SU-DHL-6 (cell line): ENCODE measurements at regions not wholly inside any gene's neighbourhood (a gene's known extent, or its start where the extent isn't known, plus 50 kb on each side); places are given as distances from the start of the nearest gene placed in this dataset.

Experiments
- CTCF ChIP-seq: fragments of 200-600 bp; sonication (generic); IDR thresholded peaks from one replicate; pipeline ENCODE4 v1.5.1; 2017; ENCODE audit warnings: antibody characterized with exemption, mild to moderate bottlenecking, low read length, moderate library complexity; ENCODE audit not compliant: insufficient read depth, poor library complexity, severe bottlenecking
- EZH2phosphoT487 ChIP-seq: fragments of 200-600 bp; sonication (generic), shearing (Covaris generic); conservative IDR thresholded peaks from 2 replicates; pipeline ENCODE4 v1.6.1; 2018; ENCODE audit warnings: mild to moderate bottlenecking, antibody characterized with exemption, low read length, moderate library complexity, mixed read lengths

GRCh38 chr7:54188843-54189242 is 353.3 kb upstream of the VSTM2A start:
- TF ChIP-seq CTCF (no peak), EZH2phosphoT487 (no peak)
